GM23248 (cell line): ENCODE measurements at regions not wholly inside any gene's neighbourhood (a gene's known extent, or its start where the extent isn't known, plus 50 kb on each side); places are given as distances from the start of the nearest gene placed in this dataset. TPM values are rescaled to one million over a fixed set of nuclear protein-coding genes. Genes with fewer than 3 reads are reported as not detected.

Experiments used
- DNase-seq: peaks from one replicate; pipeline ENCODE4 v3.0.0-alpha.2; 2015
- H2AFZ ChIP-seq: fragments of 200-600 bp; sonication (generic); 2 replicates; pipeline ENCODE4 v1.6.1; 2016; ENCODE audit warnings: antibody characterized with exemption
- H3F3A ChIP-seq: fragments of 200-600 bp; sonication (generic); 2 replicates; pipeline ENCODE4 v1.6.1; 2016; ENCODE audit warnings: mild to moderate bottlenecking, antibody characterized with exemption, mixed run types; ENCODE audit not compliant: insufficient read depth
- H3K27ac ChIP-seq: fragments of 200-600 bp; sonication (generic); 2 replicates; pipeline ENCODE4 v1.5.1; 2016; ENCODE audit warnings: mild to moderate bottlenecking
- H3K27me3 ChIP-seq: fragments of 200-600 bp; sonication (generic); replicated peaks from 2 replicates; pipeline ENCODE4 v1.6.1; 2016; ENCODE audit warnings: mild to moderate bottlenecking; ENCODE audit not compliant: insufficient read depth
- H3K36me3 ChIP-seq: fragments of 200-600 bp; sonication (generic); 2 replicates; pipeline ENCODE4 v1.6.1; 2016; ENCODE audit warnings: low read depth, mild to moderate bottlenecking
- H3K4me1 ChIP-seq: fragments of 200-600 bp; sonication (generic); 2 replicates; pipeline ENCODE4 v1.6.1; 2016; ENCODE audit warnings: mild to moderate bottlenecking; ENCODE audit not compliant: insufficient read depth
- H3K4me2 ChIP-seq: fragments of 200-600 bp; sonication (generic); one replicate; pipeline ENCODE4 v1.6.1; 2016; ENCODE audit warnings: mild to moderate bottlenecking; ENCODE audit not compliant: unreplicated experiment
- H3K4me3 ChIP-seq: fragments of 200-600 bp; sonication (generic); 2 replicates; pipeline ENCODE4 v1.5.1; 2016; ENCODE audit warnings: mild to moderate bottlenecking
- H3K79me2 ChIP-seq: fragments of 200-600 bp; sonication (generic); 2 replicates; pipeline ENCODE4 v1.6.1; 2016; ENCODE audit warnings: mild to moderate bottlenecking; ENCODE audit not compliant: insufficient read depth
- H3K9ac ChIP-seq: fragments of 200-600 bp; sonication (generic); 2 replicates; pipeline ENCODE4 v1.6.1; 2016; ENCODE audit warnings: mild to moderate bottlenecking
- H3K9me2 ChIP-seq: fragments of 200-600 bp; sonication (generic); 2 replicates; pipeline ENCODE4 v1.6.1; 2016; ENCODE audit warnings: mixed run types, mild to moderate bottlenecking, moderate library complexity; ENCODE audit not compliant: insufficient read depth
- H3K9me3 ChIP-seq: fragments of 200-600 bp; sonication (generic); one replicate; pipeline ENCODE4 v1.6.1; 2017; ENCODE audit warnings: low read depth
- H4K20me1 ChIP-seq: fragments of 200-600 bp; sonication (generic); 2 replicates; pipeline ENCODE4 v1.6.0; 2016; ENCODE audit not compliant: insufficient read depth
- EZH2 ChIP-seq: fragments of 200-600 bp; sonication (generic); IDR thresholded peaks from 2 replicates; pipeline ENCODE4 v1.6.1; 2018; ENCODE audit warnings: antibody characterized with exemption, mild to moderate bottlenecking; ENCODE audit not compliant: insufficient read depth, poor library complexity, severe bottlenecking
- EZH2phosphoT487 ChIP-seq: fragments of 200-600 bp; sonication (generic); IDR thresholded peaks from 2 replicates; pipeline ENCODE4 v1.6.1; 2018; ENCODE audit warnings: antibody characterized with exemption, moderate library complexity, mild to moderate bottlenecking, low read depth; ENCODE audit not compliant: insufficient read depth
- WGBS, 2 experiments: methylation state at CpG; one replicate each; pipeline ENCODE4 v1.1.6; 2015 to 2017; ENCODE audit warnings: low lambda C conversion rate in 2 of 2, low coverage in 1 of 2; ENCODE audit errors: missing lambda C conversion rate in 2 of 2; 5-methylcytosine and 5-hydroxymethylcytosine counted together
- in situ Hi-C: fragments of 300-500 bp; cut with MboI; formaldehyde crosslinking; loops from 2 replicates; pipeline ENCODE4 v1.15.0; 2020
- small RNA-seq: library from RNA; depleted of rRNA; stranded (forward); fragments of <200 nt; gene quantifications from one replicate; pipeline ENCODE3, GENCODE V24; 2014; ENCODE audit warnings: low read depth, low replicate concordance

DNA sequence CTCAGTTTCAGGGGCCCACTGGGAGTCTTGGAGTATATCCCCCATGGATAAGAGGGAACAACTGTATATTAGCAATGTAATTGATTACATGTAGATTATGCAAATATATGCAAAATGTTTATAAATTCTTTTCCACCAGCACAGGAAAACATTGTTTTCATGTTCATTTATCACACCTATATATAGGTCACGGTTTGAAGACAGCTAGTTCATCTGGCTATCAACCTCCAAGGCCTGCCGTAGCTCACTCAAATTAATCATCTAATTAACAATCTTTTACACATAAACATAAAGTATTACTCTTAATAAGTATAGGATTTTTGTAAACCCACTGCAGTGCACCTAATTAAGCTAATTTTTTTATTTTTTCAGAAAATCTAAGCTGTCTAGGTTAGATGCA lies 53.7 kb upstream of the SP4 start:
- in situ Hi-C loops = no loop called here
- 22 to 46% methylated on average over 2 of the region's 2 CpGs for WGBS, 2 experiments
- Histone ChIP-seq H3K9me3 (no peaks in the 10 kb centered on the region), H4K20me1 (no peaks in the 10 kb centered on the region), H3K4me3 (no peak overlapping the region), H3K9ac (no peak overlapping the region), H3K9me2 (no peaks in the 10 kb centered on the region), H3K36me3 (no peaks in the 10 kb centered on the region), H3K27me3 (no peaks in the 10 kb centered on the region), H3K4me1 (no peaks in the 10 kb centered on the region), H3F3A (no peaks in the 10 kb centered on the region), H3K27ac (no peak overlapping the region), H2AFZ (no peak overlapping the region), H3K4me2 (no peak overlapping the region), H3K79me2 (no peaks in the 10 kb centered on the region)
- TF ChIP-seq EZH2 (no peak), EZH2phosphoT487 (no peak)
- no peak for DNase-seq

DNA sequence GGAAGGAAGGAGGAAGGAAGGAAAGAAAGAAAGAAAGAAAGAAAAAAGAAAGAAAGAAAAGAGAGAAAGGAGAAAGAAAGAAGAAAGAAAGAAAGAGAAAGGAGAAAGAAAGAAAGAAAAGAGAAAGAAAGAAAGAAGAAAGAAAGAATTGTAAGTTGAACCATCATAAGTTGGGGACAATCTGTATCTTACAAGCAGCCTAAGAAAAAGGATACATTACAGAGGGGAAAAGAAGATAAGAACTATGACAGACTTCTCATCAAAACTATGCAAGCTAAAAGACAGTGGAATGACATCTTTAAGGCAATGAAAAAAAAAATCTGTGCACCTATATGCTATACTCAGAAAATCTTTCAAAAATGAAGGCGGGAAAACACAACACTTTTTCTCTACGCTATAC lies 50.3 kb upstream of the SP4 start:
- Histone ChIP-seq H3K27me3 (no peaks in the 10 kb centered on the region), H3K9ac (no peak overlapping the region), H2AFZ (no peak overlapping the region), H3F3A (no peaks in the 10 kb centered on the region), H3K79me2 (no peaks in the 10 kb centered on the region), H3K9me3 (no peaks in the 10 kb centered on the region), H3K4me1 (no peaks in the 10 kb centered on the region), H4K20me1 (no peaks in the 10 kb centered on the region), H3K4me2 (no peak overlapping the region), H3K27ac (no peak overlapping the region), H3K9me2 (no peaks in the 10 kb centered on the region), H3K36me3 (no peaks in the 10 kb centered on the region), H3K4me3 (no peak overlapping the region)
- 27 to 35% methylated on average over 2 of the region's 2 CpGs for WGBS, 2 experiments
- in situ Hi-C loops = no loop called here
- TF ChIP-seq EZH2 (no peak), EZH2phosphoT487 (no peak)
- no peak for DNase-seq

Small RNA genes in the stretch of these regions (small RNA-seq; reads per million reads assigned to genes)
- gene RN7SL542P = not detected
